ENCODE measurements at regions not wholly inside any gene's neighbourhood (a gene's known extent, or its start where the extent isn't known, plus 50 kb on each side); places are given as distances from the start of the nearest gene placed in this dataset.
"Not testable (repeated sequence)": the region's sequence is repeated elsewhere in the genome, so short reads cannot be mapped to it uniquely, and the experiment has no call there.

- Histone ChIP-seq H3K4me1 (replicated peaks) (peaks cover 6% of the 10 kb centered on the region), H3K9me3 (replicated peaks) (no peaks in the 10 kb centered on the region; the same call in 1 of the 2 replicates), H3K27me3 (replicated peaks) (no peaks in the 10 kb centered on the region), H3K27ac (no peak overlapping the region), H3K36me3 (peaks cover 45% of the 10 kb centered on the region), H3K4me3 (no peak overlapping the region)
- DNase-seq (ENCODE audit: low read depth in 1 of 2, low spot score in 2 of 2): no peak
Observed at GRCh38 chr7:149621776-149622175, 124.2 kb upstream of the ZNF746 start.

- Histone ChIP-seq H3K9me3 (replicated peaks) (no peaks in the 10 kb centered on the region; the same call in 1 of the 2 replicates), H3K4me1 (replicated peaks) (peaks cover 6% of the 10 kb centered on the region)
- no peak for DNase-seq (ENCODE audit: low read depth in 1 of 2, low spot score in 2 of 2)
Observed at GRCh38 chr7:149620961-149621360, 123.4 kb upstream of the ZNF746 start.

GRCh38 chr7:149616898-149617297 lies 119.3 kb upstream of the ZNF746 start:
- H3K4me3 ChIP-seq: no peak overlapping the region
- no peak overlapping the region for H3K27ac ChIP-seq
- no peak for DNase-seq (ENCODE audit: low read depth in 1 of 2, low spot score in 2 of 2)
- no peaks in the 10 kb centered on the region for H3K9me3 ChIP-seq (replicated peaks)
- no peaks in the 10 kb centered on the region for H3K27me3 ChIP-seq (replicated peaks)
- peaks cover 76% of the 10 kb centered on the region for H3K36me3 ChIP-seq
- no peaks in the 10 kb centered on the region for H3K4me1 ChIP-seq (replicated peaks)

More at GRCh38 chr7:149620961-149621360, 123.4 kb upstream of the ZNF746 start:
- no peak overlapping the region for H3K4me3 ChIP-seq
- no peaks in the 10 kb centered on the region for H3K27me3 ChIP-seq (replicated peaks)
- no peak overlapping the region for H3K27ac ChIP-seq
- H3K36me3 ChIP-seq: peaks cover 53% of the 10 kb centered on the region

- no peak overlapping the region for H3K27ac ChIP-seq
- H3K36me3 ChIP-seq: peaks cover 84% of the 10 kb centered on the region
- H3K4me1 ChIP-seq (replicated peaks): no peaks in the 10 kb centered on the region
- H3K4me3 ChIP-seq: no peak overlapping the region
- no peak for DNase-seq (ENCODE audit: low read depth in 1 of 2, low spot score in 2 of 2)
- no peaks in the 10 kb centered on the region for H3K27me3 ChIP-seq (replicated peaks)
- no peaks in the 10 kb centered on the region for H3K9me3 ChIP-seq (replicated peaks)
Observed at GRCh38 chr7:149615690-149616270, 118.2 kb upstream of the ZNF746 start.

- no peak for DNase-seq (ENCODE audit: low read depth in 1 of 2, low spot score in 2 of 2)
Observed at GRCh38 chr7:149610441-149611011, 112.9 kb upstream of the ZNF746 start.

GRCh38 chr7:149608168-149608567 lies 110.6 kb upstream of the ZNF746 start:
- H3K4me1 ChIP-seq (replicated peaks): no peaks in the 10 kb centered on the region
- H3K36me3 ChIP-seq: peaks cover 67% of the 10 kb centered on the region
- H3K27me3 ChIP-seq (replicated peaks): no peaks in the 10 kb centered on the region
- no peak overlapping the region for H3K27ac ChIP-seq
- H3K4me3 ChIP-seq: no peak overlapping the region
- no peaks in the 10 kb centered on the region for H3K9me3 ChIP-seq (replicated peaks)
- DNase-seq (ENCODE audit: low read depth in 1 of 2, low spot score in 2 of 2): no peak

More at GRCh38 chr7:149610441-149611011, 112.9 kb upstream of the ZNF746 start:
- Histone ChIP-seq H3K4me1 (replicated peaks) (no peaks in the 10 kb centered on the region), H3K27me3 (replicated peaks) (no peaks in the 10 kb centered on the region), H3K36me3 (peaks cover 74% of the 10 kb centered on the region), H3K27ac (no peak overlapping the region), H3K4me3 (no peak overlapping the region), H3K9me3 (replicated peaks) (no peaks in the 10 kb centered on the region)

GRCh38 chr7:149607683-149608082 lies 110.1 kb upstream of the ZNF746 start:
- no peak for DNase-seq (ENCODE audit: low read depth in 1 of 2, low spot score in 2 of 2)
- Histone ChIP-seq H3K9me3 (replicated peaks) (no peaks in the 10 kb centered on the region), H3K27ac (no peak overlapping the region), H3K27me3 (replicated peaks) (no peaks in the 10 kb centered on the region), H3K4me3 (no peak overlapping the region), H3K36me3 (peaks cover 63% of the 10 kb centered on the region), H3K4me1 (replicated peaks) (no peaks in the 10 kb centered on the region)

GRCh38 chr7:149606826-149607225 lies 109.2 kb upstream of the ZNF746 start:
- H3K36me3 ChIP-seq: peaks cover 61% of the 10 kb centered on the region
- H3K4me3 ChIP-seq: no peak overlapping the region
- no peak overlapping the region for H3K27ac ChIP-seq
- no peaks in the 10 kb centered on the region for H3K27me3 ChIP-seq (replicated peaks)
- no peak for DNase-seq (ENCODE audit: low read depth in 1 of 2, low spot score in 2 of 2)
- no peaks in the 10 kb centered on the region for H3K9me3 ChIP-seq (replicated peaks)
- H3K4me1 ChIP-seq (replicated peaks): no peaks in the 10 kb centered on the region

GRCh38 chr7:149605696-149606095 lies 108.1 kb upstream of the ZNF746 start:
- Histone ChIP-seq H3K27me3 (replicated peaks) (no peaks in the 10 kb centered on the region), H3K9me3 (replicated peaks) (no peaks in the 10 kb centered on the region), H3K36me3 (peaks cover 58% of the 10 kb centered on the region), H3K27ac (no peak overlapping the region), H3K4me1 (replicated peaks) (no peaks in the 10 kb centered on the region), H3K4me3 (no peak overlapping the region)
- no peak for DNase-seq (ENCODE audit: low read depth in 1 of 2, low spot score in 2 of 2)

GRCh38 chr7:149604521-149604920 lies 106.9 kb upstream of the ZNF746 start:
- Histone ChIP-seq H3K36me3 (peaks cover 54% of the 10 kb centered on the region), H3K4me1 (replicated peaks) (no peaks in the 10 kb centered on the region), H3K27me3 (replicated peaks) (no peaks in the 10 kb centered on the region), H3K27ac (no peak overlapping the region), H3K9me3 (replicated peaks) (no peaks in the 10 kb centered on the region), H3K4me3 (no peak overlapping the region)
- DNase-seq (ENCODE audit: low read depth in 1 of 2, low spot score in 2 of 2): no peak

GRCh38 chr7:149600669-149601330 lies 103.2 kb upstream of the ZNF746 start:
- H3K36me3 ChIP-seq: peaks cover 57% of the 10 kb centered on the region
- H3K27me3 ChIP-seq (replicated peaks); H3K4me1 ChIP-seq (replicated peaks); DNase-seq (ENCODE audit: low read depth in 1 of 2, low spot score in 2 of 2); H3K9me3 ChIP-seq (replicated peaks); H3K27ac ChIP-seq; H3K4me3 ChIP-seq: not testable (repeated sequence)

GRCh38 chr7:149599636-149600206 lies 102.1 kb upstream of the ZNF746 start:
- H3K4me3 ChIP-seq: no peak overlapping the region
- peaks cover 60% of the 10 kb centered on the region for H3K36me3 ChIP-seq
- H3K27me3 ChIP-seq (replicated peaks): no peaks in the 10 kb centered on the region
- no peaks in the 10 kb centered on the region for H3K4me1 ChIP-seq (replicated peaks)
- H3K27ac ChIP-seq: no peak overlapping the region
- no peak for DNase-seq (ENCODE audit: low read depth in 1 of 2, low spot score in 2 of 2)
- H3K9me3 ChIP-seq (replicated peaks): no peaks in the 10 kb centered on the region

- no peaks in the 10 kb centered on the region for H3K27me3 ChIP-seq (replicated peaks)
Observed at GRCh38 chr7:149598721-149599308, 101.2 kb upstream of the ZNF746 start.

GRCh38 chr7:149597789-149598188 lies 100.2 kb upstream of the ZNF746 start:
- H3K27me3 ChIP-seq (replicated peaks); DNase-seq (ENCODE audit: low read depth in 1 of 2, low spot score in 2 of 2); H3K27ac ChIP-seq; H3K9me3 ChIP-seq (replicated peaks); H3K4me3 ChIP-seq; H3K4me1 ChIP-seq (replicated peaks): not testable (repeated sequence)
- peaks cover 54% of the 10 kb centered on the region for H3K36me3 ChIP-seq

More at GRCh38 chr7:149598721-149599308, 101.2 kb upstream of the ZNF746 start:
- H3K36me3 ChIP-seq: peaks cover 54% of the 10 kb centered on the region
- no peaks in the 10 kb centered on the region for H3K4me1 ChIP-seq (replicated peaks)
- no peak overlapping the region for H3K27ac ChIP-seq
- no peak for DNase-seq (ENCODE audit: low read depth in 1 of 2, low spot score in 2 of 2)
- no peaks in the 10 kb centered on the region for H3K9me3 ChIP-seq (replicated peaks)
- no peak overlapping the region for H3K4me3 ChIP-seq
